ENCODE measurements at regions not wholly inside any gene's neighbourhood (a gene's known extent, or its start where the extent isn't known, plus 50 kb on each side); places are given as distances from the start of the nearest gene placed in this dataset.

DNA sequence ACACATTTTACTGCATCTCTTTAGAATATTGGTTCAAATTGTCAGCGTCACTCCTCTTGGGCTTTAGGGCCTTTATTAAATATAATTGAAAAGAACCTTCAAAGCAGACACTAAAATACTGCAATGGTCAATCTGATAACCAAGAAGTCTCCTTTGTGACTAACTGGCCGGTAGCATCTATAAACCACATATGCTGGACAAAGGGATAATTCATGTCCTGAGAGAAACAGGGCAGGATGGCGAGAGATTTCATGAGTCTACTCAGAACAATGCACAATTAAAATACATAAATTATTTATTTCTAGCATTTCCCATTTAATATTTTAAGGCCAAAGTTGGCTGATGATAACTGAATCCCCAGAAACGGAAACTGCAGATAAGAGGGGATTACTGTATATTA lies 1083.4 kb upstream of the CDH18 start:
- ATAC-seq (ENCODE audit: low read depth) (no peak), DNase-seq (ENCODE audit: low spot score) (no peak)
- Histone ChIP-seq H3K4me3 (ENCODE audit: severe bottlenecking) (no peak overlapping the region), H3K4me1 (ENCODE audit: insufficient read depth, poor library complexity, severe bottlenecking) (no peaks in the 10 kb centered on the region), H3K27me3 (ENCODE audit: insufficient read depth, poor library complexity, severe bottlenecking) (peaks cover 3% of the 10 kb centered on the region), H3K36me3 (ENCODE audit: low read depth) (no peaks in the 10 kb centered on the region), H3K27ac (ENCODE audit: poor library complexity, severe bottlenecking) (no peak overlapping the region), H3K9me3 (ENCODE audit: severe bottlenecking) (no peaks in the 10 kb centered on the region)
- no peak for TF ChIP-seq CTCF (IDR thresholded peaks at IDR 0.05; ENCODE audit: poor library complexity, severe bottlenecking)

DNA sequence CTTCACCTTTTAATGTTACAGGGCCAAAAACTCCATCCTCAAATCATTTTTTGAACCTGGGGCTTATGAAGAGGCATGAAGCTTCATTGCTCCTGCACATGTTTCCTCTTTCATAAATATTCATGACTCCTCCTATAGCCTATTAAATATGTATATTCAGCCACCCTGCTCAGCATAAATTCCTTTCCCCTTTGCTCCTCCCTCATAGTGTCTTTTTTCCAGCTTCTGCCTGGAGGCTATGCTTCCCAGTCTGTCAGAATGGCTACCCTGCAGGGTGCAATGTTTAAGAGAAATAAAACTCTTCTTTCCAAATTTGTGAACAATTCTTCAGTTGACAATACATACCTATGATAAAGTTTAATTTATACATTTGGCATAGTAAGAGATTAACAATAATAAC lies 1082.9 kb upstream of the CDH18 start:
- DNase-seq (ENCODE audit: low spot score): no peak
- H3K4me3 ChIP-seq (ENCODE audit: severe bottlenecking): no peak overlapping the region
- peaks cover 3% of the 10 kb centered on the region for H3K27me3 ChIP-seq (ENCODE audit: insufficient read depth, poor library complexity, severe bottlenecking)
- no peaks in the 10 kb centered on the region for H3K9me3 ChIP-seq (ENCODE audit: severe bottlenecking)
- no peak for TF ChIP-seq CTCF (IDR thresholded peaks at IDR 0.05; ENCODE audit: poor library complexity, severe bottlenecking)
- no peak for ATAC-seq (ENCODE audit: low read depth)
- no peak overlapping the region for H3K27ac ChIP-seq (ENCODE audit: poor library complexity, severe bottlenecking)
- no peaks in the 10 kb centered on the region for H3K36me3 ChIP-seq (ENCODE audit: low read depth)
- no peaks in the 10 kb centered on the region for H3K4me1 ChIP-seq (ENCODE audit: insufficient read depth, poor library complexity, severe bottlenecking)

DNA sequence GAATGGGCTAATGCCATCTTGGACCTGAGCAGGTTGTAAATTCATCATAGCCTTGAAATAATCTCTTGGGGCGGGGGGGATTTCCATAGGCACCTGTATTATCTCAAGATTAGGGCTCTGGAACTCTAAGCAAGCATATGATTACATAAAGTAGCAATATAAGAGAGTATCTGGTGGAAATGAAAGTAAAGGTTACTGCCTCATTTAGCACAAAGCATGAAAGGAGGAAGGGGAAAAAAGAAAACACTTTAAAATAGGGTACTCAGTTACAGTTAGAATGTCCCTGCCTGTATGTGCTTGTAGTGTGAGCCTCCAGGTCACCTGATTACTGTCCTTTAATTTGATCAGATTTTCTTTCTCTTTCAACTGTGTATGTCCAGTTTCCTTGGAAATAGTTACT lies 1079.7 kb upstream of the CDH18 start:
- ATAC-seq (ENCODE audit: low read depth) (no peak), DNase-seq (ENCODE audit: low spot score) (no peak)
- no peaks in the 10 kb centered on the region for H3K36me3 ChIP-seq (ENCODE audit: low read depth)
- no peaks in the 10 kb centered on the region for H3K27me3 ChIP-seq (ENCODE audit: insufficient read depth, poor library complexity, severe bottlenecking)
- H3K4me3 ChIP-seq (ENCODE audit: severe bottlenecking): no peak overlapping the region
- no peak for TF ChIP-seq CTCF (IDR thresholded peaks at IDR 0.05; ENCODE audit: poor library complexity, severe bottlenecking)
- H3K9me3 ChIP-seq (ENCODE audit: severe bottlenecking): no peaks in the 10 kb centered on the region
- H3K4me1 ChIP-seq (ENCODE audit: insufficient read depth, poor library complexity, severe bottlenecking): no peaks in the 10 kb centered on the region
- no peak overlapping the region for H3K27ac ChIP-seq (ENCODE audit: poor library complexity, severe bottlenecking)

DNA sequence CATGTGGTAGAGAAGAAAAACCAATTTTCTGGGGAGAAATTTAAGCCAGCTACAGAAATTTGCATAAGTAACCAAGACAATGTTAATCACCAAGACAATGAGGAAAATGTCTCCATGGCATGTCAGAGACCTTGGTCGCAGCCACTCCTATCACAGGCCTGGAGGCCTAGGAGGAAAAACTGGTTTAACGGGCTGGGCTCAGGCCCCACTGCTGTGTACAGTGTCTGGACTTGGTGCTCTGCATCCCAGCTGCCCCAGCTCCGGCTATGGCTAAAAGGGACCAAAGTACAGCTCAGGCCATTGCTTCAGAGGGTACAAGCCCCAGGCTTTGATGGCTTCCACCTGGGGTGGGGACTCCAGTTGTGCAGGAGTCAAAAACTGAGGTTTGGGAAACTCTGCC lies 1075.1 kb upstream of the CDH18 start:
- no peak for TF ChIP-seq CTCF (IDR thresholded peaks at IDR 0.05; ENCODE audit: poor library complexity, severe bottlenecking)
- Histone ChIP-seq H3K4me3 (ENCODE audit: severe bottlenecking) (no peak overlapping the region), H3K4me1 (ENCODE audit: insufficient read depth, poor library complexity, severe bottlenecking) (no peaks in the 10 kb centered on the region), H3K27me3 (ENCODE audit: insufficient read depth, poor library complexity, severe bottlenecking) (no peaks in the 10 kb centered on the region), H3K27ac (ENCODE audit: poor library complexity, severe bottlenecking) (no peak overlapping the region), H3K9me3 (ENCODE audit: severe bottlenecking) (no peaks in the 10 kb centered on the region), H3K36me3 (ENCODE audit: low read depth) (no peaks in the 10 kb centered on the region)
- DNase-seq (ENCODE audit: low spot score): no peak
- ATAC-seq (ENCODE audit: low read depth): no peak

DNA sequence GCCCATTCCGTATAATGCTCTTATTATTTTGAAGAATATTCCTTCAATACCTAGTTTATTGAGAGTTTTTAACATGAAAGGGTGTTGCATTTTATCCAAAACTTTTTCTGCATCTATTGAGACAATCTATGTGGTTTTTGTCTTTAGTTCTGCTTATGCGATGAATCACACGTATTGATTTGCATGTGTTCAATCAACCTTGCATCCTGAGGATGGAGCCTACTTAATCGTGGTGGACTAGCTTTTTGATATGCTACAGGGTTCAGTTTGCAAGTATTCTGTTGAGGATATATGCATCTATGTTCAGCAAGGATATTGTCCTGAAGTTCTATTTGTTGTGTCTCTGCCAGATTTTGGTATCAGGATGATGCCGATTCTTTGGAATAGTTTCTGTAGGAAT lies 1070.3 kb upstream of the CDH18 start:
- no peak for ATAC-seq (ENCODE audit: low read depth)
- no peak for TF ChIP-seq CTCF (IDR thresholded peaks at IDR 0.05; ENCODE audit: poor library complexity, severe bottlenecking)
- H3K27me3 ChIP-seq (ENCODE audit: insufficient read depth, poor library complexity, severe bottlenecking): no peaks in the 10 kb centered on the region
- H3K9me3 ChIP-seq (ENCODE audit: severe bottlenecking): no peaks in the 10 kb centered on the region
- no peak overlapping the region for H3K27ac ChIP-seq (ENCODE audit: poor library complexity, severe bottlenecking)
- DNase-seq (ENCODE audit: low spot score): no peak
- H3K4me3 ChIP-seq (ENCODE audit: severe bottlenecking): no peak overlapping the region
- no peaks in the 10 kb centered on the region for H3K36me3 ChIP-seq (ENCODE audit: low read depth)
- no peaks in the 10 kb centered on the region for H3K4me1 ChIP-seq (ENCODE audit: insufficient read depth, poor library complexity, severe bottlenecking)

All from RWPE2 (cell line).